Fibroblast of skin of right biceps (primary cell): ENCODE measurements at regions not wholly inside any gene's neighbourhood (a gene's known extent, or its start where the extent isn't known, plus 50 kb on each side); places are given as distances from the start of the nearest gene placed in this dataset.
A peak's percentile ranks its signal among the peaks of the same experiment; 100 is the strongest.

Experiments
- DNase-seq: peaks from one replicate; pipeline ENCODE4 v3.0.0-alpha.2; 2013

DNA sequence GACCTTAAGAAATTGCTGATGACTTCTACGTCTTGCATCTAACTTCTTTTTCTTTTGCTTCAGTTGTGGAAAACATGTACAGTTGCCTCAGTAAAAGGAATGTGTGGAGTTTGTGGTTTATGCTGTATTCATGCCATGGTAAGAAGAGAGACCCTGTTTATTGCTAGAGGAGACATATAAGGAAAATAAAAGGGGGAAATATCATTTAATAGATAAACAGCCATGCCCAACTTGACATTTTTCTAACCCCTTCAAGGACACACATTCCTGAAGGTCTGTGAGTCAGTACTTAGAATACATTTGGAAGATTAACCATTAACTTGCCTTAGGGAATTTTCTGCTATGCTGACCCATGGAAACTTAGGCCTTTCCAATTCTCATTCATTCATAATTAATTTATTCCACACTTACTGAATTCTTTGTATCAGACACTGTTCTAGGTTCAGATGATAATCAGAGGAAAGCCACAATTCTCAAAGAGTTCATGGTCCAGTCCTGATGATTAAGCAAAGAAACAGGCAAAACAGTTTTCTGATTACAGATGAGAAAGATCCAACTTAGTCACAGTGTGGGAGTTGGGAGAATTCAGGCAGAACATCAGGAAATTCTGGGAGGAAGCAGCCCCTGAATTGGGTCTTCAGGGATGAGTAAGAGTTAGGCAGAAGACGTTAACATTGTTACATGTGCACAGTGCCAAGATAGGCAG is 329.8 kb upstream of the RASGRP1 start:
- peak; percentile 99 for DNase-seq

DNA sequence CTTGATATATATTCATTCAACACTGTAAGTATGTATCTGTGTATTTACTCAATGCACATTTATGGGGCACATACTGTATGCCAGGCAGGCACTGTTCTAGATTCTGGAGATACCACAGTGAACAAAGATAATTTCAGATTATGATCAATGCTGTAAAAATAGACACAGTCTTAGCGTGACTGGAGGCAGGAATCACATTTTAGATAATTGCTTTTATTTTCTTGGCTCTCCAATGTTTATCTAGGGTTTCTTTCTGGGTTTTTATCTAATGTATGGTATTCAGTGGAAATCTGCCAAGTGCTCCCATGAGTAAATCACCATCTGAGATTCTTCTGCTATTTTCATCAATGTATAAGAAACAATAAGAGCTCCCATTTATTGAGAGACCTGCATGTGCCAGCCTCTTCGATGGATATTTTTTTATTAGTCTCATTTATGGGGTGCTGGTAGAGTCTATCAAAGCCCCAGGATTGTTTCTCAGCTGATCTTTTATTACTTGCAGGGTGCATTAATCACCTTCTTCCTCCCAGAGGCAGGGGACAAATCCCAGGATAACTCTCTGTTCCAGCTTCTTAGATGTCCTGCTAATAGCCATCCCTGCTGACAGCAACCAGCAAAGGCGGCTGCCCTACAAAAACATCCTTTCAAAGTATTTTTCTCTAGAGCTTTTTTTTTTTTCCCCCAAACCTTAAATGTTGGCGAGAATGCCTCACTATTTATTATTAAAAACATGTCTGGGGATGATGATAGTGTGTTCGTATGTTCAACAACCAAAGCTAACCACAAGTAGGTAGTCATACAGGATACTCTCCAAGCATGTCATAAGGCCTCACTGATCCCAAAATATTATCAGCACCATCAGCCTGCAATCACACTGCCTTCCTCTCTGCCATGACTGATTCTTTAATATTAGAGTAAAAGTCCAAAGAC is 331.0 kb upstream of the RASGRP1 start:
- DNase-seq: peak; percentile 98

DNA sequence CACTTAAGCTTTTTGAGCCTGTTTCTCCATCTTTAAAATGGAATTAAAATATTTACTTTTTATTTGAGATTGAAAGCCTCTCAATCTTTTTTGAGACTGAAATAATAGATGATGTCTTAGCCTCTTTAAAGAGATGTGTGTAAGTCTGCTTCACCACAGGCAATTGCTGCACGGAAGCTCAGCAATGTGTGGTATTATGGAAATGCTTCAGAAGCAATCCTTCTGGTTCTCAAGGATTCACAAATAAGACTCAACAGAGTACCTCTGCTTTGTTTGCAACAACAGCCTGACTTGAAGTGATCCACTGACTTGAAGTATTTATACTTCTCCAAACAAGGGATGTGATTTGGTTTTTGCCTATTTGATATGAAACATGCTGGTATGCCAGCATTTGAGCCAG is 332.0 kb upstream of the RASGRP1 start:
- DNase-seq: peak; percentile 53

DNA sequence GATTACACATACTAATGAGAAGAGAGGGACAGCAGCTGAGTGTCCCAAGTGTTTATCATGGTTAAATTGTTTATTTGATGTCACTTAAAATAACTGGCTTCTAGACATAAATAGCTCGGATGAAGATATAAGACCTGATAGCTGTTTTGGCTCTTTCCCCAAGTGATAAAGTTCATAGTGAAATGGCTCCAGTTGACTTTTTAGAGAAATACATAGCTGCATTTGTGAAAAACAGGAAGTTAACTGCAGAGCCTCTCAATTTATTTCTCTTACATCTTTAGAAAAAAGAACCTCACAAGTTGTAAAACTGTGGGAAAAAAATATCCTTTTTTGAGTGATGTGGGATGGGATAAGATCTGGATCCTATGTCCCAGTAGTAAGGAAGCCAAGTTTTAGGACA is 332.9 kb upstream of the RASGRP1 start:
- DNase-seq: no peak

DNA sequence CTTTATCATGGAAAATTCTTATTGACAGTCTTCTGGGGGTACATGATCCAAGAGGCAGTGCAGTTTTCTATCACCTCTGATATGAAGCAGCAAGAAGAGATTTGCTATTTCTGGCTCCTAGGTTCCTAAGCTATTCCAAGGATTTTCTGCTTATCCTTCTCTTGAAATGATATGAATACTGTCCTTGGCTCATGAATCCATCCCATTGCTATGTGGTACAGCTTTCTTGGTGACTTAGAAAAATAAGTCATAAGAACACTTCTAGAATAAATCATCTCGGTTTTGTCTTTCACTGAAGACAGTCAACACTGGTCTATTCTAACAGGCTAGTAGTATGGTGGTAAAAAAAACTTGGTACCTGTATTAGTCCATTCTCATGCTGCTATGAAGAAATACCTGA is 333.6 kb upstream of the RASGRP1 start:
- DNase-seq: no peak

DNA sequence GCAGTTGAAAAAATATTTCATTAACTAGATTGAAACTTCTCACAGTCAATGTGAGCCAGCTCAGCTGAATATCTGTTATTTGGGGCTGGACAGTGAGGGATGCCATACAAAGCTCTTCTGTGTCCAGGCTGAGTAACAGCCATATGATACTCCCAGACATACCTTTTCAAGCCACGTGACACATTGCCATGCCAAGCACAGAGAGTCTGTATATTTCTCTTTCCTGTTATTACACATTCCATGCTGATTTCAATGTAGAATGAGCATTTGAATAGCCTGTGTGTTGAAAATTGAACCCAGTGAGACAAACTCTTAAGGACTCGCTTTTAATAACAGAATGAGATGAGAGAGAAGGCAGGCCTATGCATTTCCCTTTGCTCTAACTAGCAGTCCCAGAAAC is 334.7 kb upstream of the RASGRP1 start:
- DNase-seq: peak; percentile 69

DNA sequence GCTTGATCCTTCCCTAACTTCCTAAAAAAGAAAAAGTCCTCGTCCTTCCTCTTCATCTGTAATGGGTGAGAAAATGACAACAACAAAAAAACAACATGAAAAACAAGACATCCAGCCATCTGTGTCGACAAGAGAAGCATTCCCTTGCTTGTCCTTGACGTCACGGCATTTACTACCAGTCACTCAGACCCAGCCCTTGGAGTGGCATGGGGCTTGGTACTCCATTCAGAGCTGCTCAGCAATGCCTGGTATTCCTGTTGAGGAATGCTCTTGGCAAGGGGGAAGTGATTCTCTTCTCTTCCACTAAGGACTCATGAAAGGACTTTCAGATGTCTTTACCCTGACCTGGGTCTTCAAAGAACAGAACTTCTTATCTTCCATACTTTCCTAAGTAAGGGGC is 339.7 kb upstream of the RASGRP1 start:
- DNase-seq: no peak

DNA sequence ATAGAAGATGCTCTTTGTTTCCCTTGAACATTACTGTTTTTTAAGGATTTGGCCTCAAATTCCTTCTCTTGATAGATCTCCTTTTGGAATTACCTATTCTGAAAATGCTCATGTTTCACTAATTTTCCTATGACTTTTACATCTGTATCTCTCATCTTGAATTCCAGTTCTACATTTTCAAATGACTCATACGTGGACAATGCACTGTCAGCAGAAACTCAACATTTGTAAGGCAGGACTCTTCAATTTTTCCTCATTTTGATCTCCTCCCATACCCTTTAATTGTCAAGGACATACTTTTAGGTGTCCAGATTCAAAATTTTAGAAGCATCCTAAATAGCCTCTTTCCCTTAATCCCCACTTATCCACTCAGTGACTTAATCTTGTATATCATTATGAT is 341.0 kb upstream of the RASGRP1 start:
- peak; percentile 61 for DNase-seq

DNA sequence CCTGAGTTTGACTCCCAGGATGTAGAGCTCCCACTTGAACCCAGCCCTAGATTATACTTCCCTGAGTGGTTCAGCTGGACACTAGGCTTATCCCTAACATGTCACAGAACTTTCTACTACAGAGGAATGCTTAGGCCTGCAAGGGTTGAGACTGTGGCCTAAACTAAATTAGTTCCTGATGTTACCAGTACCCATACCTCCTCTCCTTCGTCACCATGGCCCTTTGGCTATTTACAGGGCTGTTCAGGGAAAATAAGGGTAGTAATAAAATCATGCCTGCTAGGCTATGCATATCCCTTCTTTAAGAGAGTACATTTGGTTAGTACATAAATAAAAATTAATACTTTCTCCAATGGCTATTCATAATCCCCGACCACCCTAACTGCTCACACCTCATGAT is 356.4 kb upstream of the RASGRP1 start:
- no peak for DNase-seq

DNA sequence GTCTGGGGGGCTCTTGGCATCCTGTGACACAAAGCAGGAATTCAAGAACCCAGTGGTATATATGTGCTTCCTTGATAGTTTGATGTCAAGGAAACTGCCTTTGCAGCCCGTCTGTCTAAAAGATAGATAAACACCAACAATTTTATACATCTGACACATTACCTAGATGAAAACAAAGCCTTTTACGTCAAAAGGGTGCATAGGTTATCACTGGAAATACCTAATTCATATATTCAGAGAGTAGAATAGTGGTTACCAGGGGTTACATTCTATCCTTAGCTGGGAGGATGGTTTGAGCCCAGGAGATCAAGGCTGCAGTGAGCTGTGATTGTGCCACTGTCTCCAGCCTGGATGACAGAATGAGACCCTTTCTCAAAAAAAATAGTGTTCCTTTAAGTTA is 356.9 kb upstream of the RASGRP1 start:
- DNase-seq: no peak

DNA sequence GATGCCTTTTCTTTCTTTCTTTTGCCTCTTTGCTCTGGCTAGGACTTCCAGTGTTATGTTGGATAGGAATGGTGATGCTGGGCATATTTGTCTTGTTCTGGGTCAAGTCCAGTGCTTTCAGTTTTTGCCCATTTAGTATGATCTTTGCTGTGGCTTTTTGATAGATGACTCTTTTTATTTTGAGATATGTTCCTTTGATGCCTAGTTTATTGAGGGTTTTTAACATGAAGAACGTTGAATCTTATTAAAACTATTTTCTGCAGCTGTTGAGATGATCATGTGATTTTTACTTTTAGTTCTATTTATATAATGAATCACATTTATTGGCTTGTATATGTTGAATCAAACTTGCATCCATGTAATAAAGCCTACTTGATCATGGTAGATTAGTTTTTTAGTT is 363.8 kb upstream of the RASGRP1 start:
- no peak for DNase-seq

DNA sequence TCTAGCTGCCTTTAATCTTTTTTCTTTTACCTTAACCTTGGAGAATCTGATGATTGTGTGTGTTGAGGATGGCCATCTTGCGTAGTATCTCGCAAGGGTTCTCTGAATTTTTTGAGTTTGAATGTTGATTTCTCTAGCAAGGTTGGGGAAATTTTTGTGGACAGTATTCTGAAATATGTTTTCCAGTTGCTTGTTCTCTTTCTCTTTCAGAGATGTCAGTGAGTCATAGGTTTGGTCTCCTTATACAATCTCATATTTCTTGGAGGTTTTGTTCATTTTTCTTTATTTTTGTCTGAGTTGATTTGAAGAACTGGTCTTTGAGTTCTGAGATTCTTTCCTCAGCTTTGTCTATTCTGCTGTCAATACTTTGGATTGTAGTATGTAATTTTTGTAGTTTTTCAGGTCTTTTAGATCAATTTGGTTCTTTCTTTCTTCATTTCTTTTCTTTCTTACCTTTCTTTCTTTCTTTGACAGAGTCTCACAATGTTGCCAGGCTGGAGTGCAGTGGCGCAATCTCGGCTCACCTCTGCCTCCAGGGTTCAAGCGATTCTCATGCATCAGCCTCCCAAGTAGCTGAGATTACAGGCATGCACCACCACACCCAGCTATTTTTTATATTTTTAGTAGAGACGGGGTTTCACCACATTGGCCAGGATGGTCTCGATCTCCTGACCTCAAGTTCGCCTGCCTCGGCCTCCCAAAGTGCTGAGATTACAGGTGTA is 366.4 kb upstream of the RASGRP1 start:
- DNase-seq: peak; percentile 63

DNA sequence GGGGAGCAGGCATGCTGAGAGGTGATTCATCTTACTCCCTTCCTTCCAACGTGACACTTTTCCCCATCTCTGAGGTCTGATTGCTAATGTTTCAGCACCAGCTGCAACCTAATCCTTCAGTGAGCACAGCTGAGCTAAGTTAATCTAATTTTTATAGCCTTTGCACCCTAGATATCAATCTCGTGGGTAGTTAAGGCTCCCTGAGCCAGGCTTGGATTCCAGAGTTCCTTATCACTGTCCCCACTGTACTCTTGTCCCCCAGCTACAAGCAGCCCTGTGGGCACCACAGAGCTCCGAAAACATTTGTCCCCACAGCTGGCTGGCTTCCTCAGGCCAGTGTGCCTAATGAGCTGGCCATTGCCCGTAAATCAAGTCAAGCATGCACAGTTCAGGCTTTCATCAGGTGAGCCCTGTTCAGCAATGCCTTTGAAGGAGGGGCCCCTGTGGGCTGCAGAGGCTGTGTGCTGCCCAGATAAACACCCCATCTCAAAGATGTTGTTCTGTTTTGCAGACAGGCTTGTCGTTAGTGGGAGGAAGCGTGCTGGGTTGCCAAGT is 376.9 kb upstream of the RASGRP1 start:
- peak; percentile 70 for DNase-seq

DNA sequence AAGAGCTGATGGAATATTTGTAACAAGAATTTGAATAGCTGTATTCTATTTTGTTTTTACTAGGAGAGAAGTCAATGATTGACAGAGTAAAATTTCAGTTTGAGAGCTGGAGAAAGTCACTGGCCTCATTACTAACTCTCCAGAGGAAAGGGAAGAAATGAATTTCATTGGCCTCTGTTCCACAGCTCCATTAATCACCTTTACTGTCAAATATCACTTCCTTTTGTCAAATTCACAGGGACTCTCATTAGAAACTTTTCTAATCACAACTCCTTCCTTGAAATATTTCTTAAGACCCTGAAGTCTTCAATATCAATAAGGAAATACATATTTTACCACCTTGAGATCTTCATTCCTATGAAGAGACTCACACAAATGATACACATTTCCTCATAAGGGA is 379.9 kb upstream of the RASGRP1 start:
- no peak for DNase-seq

DNA sequence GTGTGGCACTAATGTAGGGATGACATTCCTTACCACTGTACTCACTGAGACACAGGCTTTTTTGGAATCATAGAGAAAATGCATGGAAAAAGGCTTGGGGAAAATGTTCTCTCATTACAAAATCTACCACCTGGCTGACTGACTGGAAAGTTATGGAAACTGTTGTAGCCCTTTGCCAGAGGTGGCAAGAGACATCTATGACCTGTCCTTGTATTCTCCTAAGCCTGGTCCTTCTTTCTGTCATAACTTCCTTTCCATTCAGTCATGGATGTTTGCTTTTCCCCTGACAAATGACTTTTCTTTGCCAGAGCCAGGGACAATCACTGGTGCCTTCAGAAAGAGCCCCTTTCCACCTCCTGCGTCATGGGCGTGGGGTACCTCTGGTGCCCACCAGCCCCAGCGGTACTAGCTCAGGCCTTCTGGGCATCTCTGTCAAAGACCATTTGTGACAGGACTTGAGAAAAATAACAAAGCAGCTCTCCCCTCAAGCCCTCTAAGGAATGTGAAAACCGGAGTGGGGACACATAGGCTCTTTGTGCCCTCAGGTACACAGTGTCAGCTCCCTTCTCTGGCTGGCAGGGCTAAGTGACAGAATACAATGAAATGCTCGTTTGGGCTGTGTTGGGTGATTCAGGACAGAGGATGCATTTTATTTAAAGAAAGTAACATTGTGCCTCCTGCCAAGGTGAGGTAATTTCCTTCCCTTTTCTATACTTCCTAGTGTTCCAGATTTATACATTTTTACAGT is 381.1 kb upstream of the RASGRP1 start:
- DNase-seq: peak; percentile 8

DNA sequence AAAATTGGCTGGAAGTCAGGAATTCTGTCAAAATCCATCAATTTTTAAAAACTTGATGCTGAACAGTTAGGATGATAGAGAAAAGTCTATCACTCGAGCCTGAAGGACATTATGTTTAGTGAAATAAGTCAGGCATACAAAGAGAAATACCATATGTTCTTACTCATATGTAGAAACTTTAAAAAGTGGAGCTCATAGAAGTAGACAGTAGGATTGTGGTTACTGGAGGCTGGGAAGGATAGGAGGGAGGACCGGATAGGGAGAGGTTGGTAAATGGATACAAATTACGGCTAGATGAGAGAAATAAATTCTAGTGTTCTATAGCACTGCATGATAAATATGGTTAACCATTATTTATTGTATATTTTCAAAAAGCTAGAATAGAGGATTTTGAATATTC is 389.5 kb upstream of the RASGRP1 start:
- peak; percentile 9 for DNase-seq

DNA sequence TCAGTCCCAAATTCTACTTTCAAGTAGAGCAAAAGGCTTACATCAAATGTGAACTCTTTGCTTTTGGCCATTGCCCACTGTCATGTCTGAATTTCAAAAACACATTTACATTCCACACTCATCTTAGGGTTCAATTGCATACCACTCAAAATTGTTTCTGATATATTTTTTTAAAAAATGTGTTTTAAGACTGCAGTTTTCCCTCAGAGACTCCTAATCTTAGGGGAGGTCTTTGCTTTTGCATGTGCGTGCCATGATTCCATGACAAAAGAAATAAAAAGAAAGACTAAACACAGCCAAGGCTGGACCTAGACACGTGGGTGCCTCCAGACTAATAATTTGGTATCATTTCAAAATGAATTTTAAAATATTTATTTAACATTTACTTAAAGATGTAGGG is 396.8 kb upstream of the RASGRP1 start:
- DNase-seq: no peak

DNA sequence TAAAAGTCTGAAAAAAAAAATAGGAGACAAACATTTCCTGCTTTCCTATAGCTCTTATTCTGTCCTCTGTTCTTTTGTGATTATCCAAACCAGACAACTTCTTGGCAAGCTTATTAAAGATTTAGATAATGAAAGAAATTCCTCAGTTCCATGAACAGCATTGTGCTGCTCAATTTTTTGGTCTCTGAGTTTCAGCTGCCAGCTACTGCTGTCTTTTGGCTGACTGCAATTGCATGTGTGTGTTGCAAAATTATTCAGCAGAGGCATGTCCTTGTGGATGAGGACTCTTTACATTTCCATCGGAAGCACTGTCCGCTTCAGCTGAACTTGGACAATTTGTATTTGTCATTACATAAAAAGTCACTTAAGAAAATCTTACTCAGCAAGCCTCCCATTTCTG is 397.3 kb upstream of the RASGRP1 start:
- DNase-seq: peak; percentile 43

DNA sequence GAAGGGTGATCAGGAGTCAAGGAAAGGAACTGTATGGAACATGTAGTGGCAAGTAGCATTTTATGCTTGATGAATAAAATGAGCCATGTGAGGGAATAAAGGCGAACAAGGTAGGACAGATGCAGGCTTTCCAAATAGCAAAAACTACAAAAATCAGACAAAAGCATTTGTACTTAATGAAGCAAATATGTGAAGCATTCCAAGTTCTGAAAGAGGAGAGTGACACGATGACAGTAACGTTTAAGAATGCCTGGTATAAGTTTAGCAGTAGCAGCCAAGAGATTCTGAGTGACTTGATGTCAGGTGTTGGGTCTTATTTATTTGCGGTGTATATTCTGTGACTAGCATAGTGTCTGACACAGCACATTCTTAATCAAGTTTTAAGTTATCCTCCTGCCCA is 408.2 kb upstream of the RASGRP1 start:
- DNase-seq: peak; percentile 48

DNA sequence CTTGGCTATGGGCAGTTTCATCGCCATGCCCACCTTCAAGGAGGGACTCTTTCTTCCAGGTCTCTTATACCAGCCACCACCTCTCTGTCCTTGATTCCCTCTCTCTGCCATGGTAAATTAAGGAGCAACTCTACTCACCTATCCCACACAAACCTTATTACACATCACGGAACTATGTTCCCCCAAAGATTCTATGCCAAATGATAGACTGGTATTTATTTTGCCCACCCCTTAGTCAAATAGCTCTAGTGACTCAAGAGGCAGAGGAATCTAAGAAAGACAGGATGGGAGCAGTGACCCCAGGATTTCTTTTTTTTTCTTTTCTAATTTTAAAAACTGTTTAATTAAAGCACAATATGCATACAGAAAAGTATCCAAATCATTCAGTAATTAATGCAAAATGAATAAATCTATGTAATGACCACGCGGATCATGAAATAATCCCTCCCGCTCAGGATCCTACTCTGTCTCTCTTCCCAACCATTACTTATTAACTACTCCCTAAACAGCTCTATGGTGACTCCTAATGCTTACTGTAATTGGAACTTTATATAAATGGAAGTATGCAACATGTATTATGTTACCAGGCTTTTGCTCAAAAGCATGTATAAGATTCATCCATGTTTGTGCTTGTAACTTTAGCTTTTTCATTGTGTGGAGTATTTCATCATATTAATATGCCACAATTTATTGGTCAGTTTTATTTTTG is 410.8 kb upstream of the RASGRP1 start:
- no peak for DNase-seq

DNA sequence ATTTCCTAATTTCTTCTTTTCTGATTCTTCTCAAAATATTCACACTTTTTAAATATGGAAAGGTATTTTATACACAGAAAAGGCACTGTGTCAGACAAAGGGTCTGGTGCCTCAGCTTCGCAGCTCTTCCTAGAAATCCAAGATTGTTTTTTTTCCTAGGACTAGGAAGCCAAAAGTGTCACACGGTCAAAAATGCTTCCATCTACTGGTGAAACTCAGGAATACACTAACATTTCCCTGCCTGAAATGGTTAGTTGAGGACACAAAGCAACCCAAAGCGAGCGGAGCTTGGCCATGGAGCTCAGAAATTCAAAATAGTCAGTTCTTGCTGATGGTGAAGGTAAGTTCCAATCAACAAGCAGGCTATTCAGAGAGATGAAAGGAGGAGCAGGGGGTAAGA is 426.5 kb upstream of the RASGRP1 start:
- peak; percentile 70 for DNase-seq

DNA sequence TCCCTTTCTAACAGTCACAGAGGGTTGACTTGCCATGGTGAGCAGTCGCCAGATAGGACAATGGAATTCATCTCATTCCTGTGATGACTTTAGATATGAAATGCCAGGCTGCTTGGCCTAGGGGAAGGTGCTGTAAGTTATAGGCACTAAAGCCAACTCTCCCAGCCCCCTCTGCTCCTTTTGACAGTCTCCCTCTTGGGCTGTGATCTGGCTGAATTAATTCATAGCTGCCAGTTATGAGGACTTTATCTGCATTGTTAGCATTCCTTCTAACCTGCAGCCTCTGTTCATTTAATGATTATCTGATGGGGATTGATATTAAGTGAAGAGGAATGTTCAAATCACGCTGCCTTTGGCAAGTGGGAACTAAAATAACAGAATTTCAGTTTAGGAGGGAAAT is 427.1 kb upstream of the RASGRP1 start:
- peak; percentile 69 for DNase-seq
